ENCODE measurements at regions not wholly inside any gene's neighbourhood (a gene's known extent, or its start where the extent isn't known, plus 50 kb on each side); places are given as distances from the start of the nearest gene placed in this dataset.
A peak's percentile ranks its signal among the peaks of the same experiment; 100 is the strongest.

- intact Hi-C loops (cut with DNase I), result loop anchor here (2.0 to 10.0 kb wide), 6 partner anchors 64 to 286 kb away; partner anchors contain the start of gene ARHGEF3 (in 2 of the 4)
- WGBS, 3 donors, result 5 to 7% (median 7%) methylated on average over 10 of the region's 10 CpGs
- Histone ChIP-seq H3K4me1 (ENCODE audit: insufficient read depth) (peaks cover 15% of the 10 kb centered on the region), H3K27ac (peak overlapping the region; percentile 46 to 50), H3K4me3 (no peak overlapping the region), H3K36me3 (no peaks in the 10 kb centered on the region), H3K27me3 (no peaks in the 10 kb centered on the region), H3K9me3 (no peaks in the 10 kb centered on the region)
- TF ChIP-seq, protein P1, sequence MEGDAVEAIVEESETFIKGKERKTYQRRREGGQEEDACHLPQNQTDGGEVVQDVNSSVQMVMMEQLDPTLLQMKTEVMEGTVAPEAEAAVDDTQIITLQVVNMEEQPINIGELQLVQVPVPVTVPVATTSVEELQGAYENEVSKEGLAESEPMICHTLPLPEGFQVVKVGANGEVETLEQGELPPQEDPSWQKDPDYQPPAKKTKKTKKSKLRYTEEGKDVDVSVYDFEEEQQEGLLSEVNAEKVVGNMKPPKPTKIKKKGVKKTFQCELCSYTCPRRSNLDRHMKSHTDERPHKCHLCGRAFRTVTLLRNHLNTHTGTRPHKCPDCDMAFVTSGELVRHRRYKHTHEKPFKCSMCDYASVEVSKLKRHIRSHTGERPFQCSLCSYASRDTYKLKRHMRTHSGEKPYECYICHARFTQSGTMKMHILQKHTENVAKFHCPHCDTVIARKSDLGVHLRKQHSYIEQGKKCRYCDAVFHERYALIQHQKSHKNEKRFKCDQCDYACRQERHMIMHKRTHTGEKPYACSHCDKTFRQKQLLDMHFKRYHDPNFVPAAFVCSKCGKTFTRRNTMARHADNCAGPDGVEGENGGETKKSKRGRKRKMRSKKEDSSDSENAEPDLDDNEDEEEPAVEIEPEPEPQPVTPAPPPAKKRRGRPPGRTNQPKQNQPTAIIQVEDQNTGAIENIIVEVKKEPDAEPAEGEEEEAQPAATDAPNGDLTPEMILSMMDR (IDR thresholded peaks at IDR 0.05), result peak; percentile 78 to 92 (median 91)
- TF ChIP-seq EP300 (IDR thresholded peaks at IDR 0.05), result no peak
- DNase-seq, result peak; percentile 84 to 94 (median 87)
Measured at GRCh38 chr3:56988458-56989168, 71.9 kb upstream of the SPATA12 start.

DNA sequence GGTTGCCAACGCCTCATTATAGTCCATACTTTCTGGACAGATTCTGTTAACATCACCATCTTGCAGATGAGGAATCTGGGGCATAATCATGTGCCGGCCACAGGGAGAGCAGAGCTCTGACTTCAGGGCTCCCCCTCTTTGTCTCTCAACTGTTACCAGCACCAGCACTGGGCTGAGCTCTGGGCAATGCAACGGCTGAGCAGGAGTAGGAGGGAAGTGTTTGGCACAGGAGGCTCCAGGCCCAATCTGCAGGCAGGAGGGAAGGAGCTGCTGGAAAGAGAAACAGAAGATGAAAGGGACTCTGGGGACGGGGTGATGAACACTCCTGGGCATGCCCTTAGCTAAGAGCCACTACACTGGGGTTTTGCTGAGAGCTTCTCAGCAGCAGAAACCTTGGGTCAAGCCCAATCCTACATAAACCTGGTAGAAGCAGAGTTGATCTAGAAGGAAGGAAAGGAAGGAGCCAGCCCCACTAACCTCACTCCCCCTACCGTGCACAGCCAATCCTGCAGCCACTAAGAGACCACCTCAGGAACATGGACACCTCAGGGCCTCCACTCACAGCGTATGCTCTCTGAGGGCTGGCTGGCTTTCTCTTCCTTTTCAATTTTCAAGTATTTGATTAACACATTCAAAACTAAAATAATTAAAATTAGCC, 73.1 kb upstream of the SPATA12 start:
- intact Hi-C loops (cut with DNase I), result loop anchor here (2.0 to 10.0 kb wide), 5 partner anchors 63 to 287 kb away; partner anchors contain the start of gene ARHGEF3 (in 2 of the 4)
- Histone ChIP-seq H3K4me3 (no peak overlapping the region), H3K9me3 (no peaks in the 10 kb centered on the region), H3K36me3 (no peaks in the 10 kb centered on the region), H3K27me3 (no peaks in the 10 kb centered on the region), H3K27ac (peak overlapping the region in 1 of 2 donors; percentile 52), H3K4me1 (ENCODE audit: insufficient read depth) (peaks cover 15% of the 10 kb centered on the region)
- 70 to 73% (median 71%) methylated on average over 6 of the region's 6 CpGs for WGBS, 3 donors
- no peak for TF ChIP-seq EP300 (IDR thresholded peaks at IDR 0.05)
- TF ChIP-seq, protein P1 (IDR thresholded peaks at IDR 0.05), result peak in 1 of 3 donors; percentile 46
- no peak for DNase-seq

GRCh38 chr3:56986347-56986746, 74.1 kb upstream of the SPATA12 start:
- H3K27ac ChIP-seq, result peak overlapping the region; percentile 44 to 86

GRCh38 chr3:56985878-56986277, 74.6 kb upstream of the SPATA12 start:
- WGBS, 3 donors, result 47 to 77% (median 69%) methylated on average over 2 of the region's 2 CpGs
- Histone ChIP-seq H3K4me3 (no peak overlapping the region), H3K27ac (peak overlapping the region; percentile 44 to 86), H3K36me3 (no peaks in the 10 kb centered on the region), H3K27me3 (no peaks in the 10 kb centered on the region), H3K9me3 (no peaks in the 10 kb centered on the region), H3K4me1 (ENCODE audit: insufficient read depth) (peaks cover 17% of the 10 kb centered on the region)
- intact Hi-C loops (cut with DNase I), result loop anchor here (2.0 to 10.0 kb wide), 5 partner anchors 61 to 285 kb away; partner anchors contain the start of gene ARHGEF3 (in 2 of the 4)
- DNase-seq, result no peak
- TF ChIP-seq EP300 (IDR thresholded peaks at IDR 0.05), result no peak
- TF ChIP-seq POLR2A (IDR thresholded peaks at IDR 0.05), result no peak
- TF ChIP-seq, protein P1 (IDR thresholded peaks at IDR 0.05), result no peak

More at GRCh38 chr3:56986347-56986746, 74.1 kb upstream of the SPATA12 start:
- no peak for TF ChIP-seq POLR2A (IDR thresholded peaks at IDR 0.05)
- Histone ChIP-seq H3K9me3 (no peaks in the 10 kb centered on the region), H3K27me3 (no peaks in the 10 kb centered on the region), H3K4me3 (no peak overlapping the region), H3K36me3 (no peaks in the 10 kb centered on the region), H3K4me1 (ENCODE audit: insufficient read depth) (peaks cover 15% of the 10 kb centered on the region)
- intact Hi-C loops (cut with DNase I), result loop anchor here (2.0 to 10.0 kb wide), 5 partner anchors 62 to 286 kb away; partner anchors contain the start of gene ARHGEF3 (in 2 of the 4)
- DNase-seq, result no peak
- WGBS, 3 donors, result 58 to 61% (median 61%) methylated on average over 5 of the region's 5 CpGs
